Activated CD4-positive, CD25-positive, alpha-beta regulatory T cell treated with anti-CD3 and anti-CD28 coated beads, Interleukin-2, amount 50 U/mL, for 24 hours (primary cell): ENCODE measurements at regions not wholly inside any gene's neighbourhood (a gene's known extent, or its start where the extent isn't known, plus 50 kb on each side); places are given as distances from the start of the nearest gene placed in this dataset.
"Not testable (repeated sequence)": the region's sequence is repeated elsewhere in the genome, so short reads cannot be mapped to it uniquely, and the experiment has no call there.

ENCODE experiments used
- ATAC-seq, 2 donors: fragments of 150-1000 bp; cut with Tn5 transposase; one replicate each; pipeline ENCODE4 v1.10.0; 2021; ENCODE audit warnings: mild to moderate bottlenecking in 1 of 2, moderate library complexity in 1 of 2

DNA sequence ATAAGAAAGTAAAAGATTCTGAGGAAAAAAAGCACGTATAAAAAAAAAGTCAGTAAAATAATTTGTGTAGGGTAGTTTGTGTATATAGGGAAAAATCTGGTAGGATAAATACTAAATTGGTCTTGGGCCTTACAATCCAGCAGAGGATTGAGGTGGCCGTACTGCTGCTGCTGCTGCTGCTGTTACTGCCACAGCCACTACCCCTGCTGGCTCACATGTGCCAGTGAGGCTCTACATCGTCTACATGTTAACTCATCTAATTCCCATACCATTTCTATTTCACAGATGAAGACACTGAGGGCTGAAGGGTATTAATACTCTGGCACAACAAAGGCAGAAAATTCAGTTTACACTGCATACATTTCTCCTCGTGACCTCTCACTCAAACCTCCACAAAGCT lies 928.5 kb downstream of the TLE4 start:
- no peak for ATAC-seq

DNA sequence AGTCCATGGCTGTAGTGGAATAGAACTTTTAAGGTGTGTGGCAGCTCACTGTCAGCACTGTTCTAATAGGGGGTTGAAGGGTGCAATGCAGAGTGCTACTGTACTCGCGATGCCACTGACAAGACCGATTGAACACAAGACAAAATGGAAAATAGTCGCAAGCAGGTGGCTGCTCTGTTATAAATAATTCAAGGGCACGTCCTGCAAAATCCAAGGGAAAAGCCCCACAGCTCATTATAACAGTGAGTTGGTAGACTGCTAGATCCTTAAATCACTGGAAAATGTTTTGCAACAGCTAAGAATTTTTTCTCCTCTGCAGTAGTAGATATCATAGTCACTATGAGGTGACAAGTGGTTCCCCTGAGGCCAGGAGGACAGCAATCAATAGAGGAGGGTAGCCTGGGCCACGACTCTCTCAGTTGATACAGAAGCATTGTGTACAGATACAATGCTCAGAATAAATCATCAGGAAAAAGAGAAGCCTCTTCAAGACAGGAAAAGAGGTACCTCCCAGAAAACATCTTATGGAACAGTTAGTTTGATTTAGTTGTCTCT lies 926.3 kb downstream of the TLE4 start:
- ATAC-seq, result no peak

DNA sequence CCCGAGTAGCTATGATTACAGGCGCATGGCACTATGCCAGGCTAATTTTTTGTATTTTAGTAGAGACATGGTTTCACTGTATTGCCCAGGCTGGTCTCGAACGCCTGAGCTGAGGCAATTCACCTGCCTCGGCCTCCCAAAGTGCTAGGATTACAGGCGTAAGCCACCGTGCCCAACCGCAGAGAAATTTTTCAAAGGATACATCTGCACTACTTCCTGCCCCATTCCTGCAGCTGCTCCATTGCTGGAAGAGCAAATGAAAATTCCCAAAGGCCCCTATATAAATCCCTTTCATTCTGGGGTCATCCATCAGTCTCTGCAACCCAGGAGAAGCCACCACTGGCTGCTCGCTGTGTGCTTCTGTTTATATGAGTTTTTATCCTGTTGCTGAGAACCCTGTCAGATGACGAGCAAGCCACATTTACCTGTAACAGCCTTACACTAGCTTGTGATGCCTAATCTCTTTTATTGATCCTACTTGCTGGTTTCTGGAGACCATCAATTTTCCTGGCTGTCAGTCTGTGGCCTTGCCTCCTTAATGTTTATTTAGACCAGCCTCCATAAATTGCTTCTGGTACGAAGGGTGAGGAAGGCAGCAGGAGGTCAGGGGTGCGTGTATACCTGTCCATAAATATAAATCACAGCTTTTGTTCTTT lies 925.3 kb downstream of the TLE4 start:
- no peak for ATAC-seq

DNA sequence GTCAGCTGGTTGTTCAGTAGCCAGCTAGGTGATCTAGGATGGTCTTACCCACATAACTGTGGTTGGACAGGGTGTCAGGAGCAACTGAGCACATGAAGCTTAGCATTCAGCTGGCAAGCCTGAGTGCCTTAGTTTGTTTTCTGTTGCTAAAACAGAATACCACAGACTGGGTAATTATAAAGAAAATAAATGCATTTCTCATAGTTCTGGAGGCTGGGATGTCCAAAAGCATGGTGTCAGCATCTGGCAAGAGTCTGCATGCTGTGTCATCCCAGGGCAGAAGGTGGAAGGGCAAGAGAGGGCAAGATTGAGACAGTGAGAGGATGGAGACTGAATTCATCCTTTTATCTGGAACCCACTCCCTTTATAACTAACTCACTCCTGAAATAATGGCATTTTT lies 921.5 kb downstream of the TLE4 start:
- ATAC-seq, result no peak

DNA sequence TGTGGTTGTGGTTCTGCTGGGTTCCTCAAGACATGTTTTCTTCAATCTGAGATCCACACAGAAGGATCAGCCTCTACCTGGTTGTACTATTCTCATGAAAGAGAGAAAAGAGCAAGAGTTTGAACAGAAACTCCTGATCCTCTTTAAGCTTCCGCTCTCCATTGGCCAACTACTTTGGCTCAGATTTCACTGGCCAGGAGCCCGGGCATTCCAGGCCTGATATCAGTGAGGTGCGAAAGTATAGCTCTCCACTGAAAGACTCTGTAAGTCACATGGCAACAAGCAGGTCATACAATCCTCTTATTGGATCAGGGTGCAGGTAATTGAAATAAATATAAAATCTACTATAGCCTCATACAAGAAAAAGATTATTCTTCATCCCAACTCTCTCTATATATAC lies 920.5 kb downstream of the TLE4 start:
- ATAC-seq, result no peak

DNA sequence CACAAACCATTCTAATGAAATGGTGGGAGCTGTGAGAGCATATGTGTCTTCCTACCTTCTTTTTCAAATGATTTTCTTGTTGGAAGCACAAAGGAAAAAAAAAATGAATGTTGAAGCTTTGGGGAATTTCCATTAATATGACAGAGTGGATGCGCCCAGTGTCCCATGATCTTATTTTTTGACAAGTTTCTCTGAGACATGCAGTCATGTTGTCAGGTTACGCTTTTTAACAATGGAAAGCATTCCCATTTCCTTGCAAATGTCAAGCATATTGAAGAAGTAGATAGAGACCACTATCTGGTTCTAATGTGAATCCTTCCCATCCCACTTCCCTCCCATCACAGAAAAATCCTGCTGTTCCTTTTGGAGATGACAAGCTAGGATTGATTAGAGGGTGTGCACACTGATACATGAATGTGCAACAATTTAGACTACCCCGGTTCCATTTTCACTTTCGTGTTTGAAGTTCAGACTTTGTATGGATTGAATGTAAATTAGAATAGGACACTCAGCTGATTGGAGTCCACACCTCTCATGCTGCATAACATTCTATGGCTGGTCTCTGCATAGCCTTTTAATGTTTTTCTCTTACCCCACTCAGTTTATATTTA lies 919.4 kb downstream of the TLE4 start:
- ATAC-seq, result no peak

DNA sequence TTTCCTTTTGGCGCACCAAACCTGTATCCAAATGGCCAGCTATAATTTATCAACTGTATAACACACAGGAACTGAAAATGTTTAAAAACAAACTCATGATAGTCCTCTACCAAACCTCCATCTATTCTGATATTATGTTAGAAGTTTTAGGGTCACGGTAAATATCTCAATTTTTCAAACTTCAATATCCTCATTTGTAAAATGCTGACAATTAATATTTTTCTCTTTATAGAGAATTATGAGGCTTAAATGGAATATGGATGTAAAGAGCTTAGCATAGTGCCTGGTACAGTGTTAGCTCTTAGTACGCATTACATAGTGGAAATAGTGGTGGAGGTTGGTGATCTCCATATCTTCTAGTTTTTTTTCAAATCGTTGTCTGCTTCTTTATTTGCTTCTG lies 917.6 kb downstream of the TLE4 start:
- no peak for ATAC-seq

DNA sequence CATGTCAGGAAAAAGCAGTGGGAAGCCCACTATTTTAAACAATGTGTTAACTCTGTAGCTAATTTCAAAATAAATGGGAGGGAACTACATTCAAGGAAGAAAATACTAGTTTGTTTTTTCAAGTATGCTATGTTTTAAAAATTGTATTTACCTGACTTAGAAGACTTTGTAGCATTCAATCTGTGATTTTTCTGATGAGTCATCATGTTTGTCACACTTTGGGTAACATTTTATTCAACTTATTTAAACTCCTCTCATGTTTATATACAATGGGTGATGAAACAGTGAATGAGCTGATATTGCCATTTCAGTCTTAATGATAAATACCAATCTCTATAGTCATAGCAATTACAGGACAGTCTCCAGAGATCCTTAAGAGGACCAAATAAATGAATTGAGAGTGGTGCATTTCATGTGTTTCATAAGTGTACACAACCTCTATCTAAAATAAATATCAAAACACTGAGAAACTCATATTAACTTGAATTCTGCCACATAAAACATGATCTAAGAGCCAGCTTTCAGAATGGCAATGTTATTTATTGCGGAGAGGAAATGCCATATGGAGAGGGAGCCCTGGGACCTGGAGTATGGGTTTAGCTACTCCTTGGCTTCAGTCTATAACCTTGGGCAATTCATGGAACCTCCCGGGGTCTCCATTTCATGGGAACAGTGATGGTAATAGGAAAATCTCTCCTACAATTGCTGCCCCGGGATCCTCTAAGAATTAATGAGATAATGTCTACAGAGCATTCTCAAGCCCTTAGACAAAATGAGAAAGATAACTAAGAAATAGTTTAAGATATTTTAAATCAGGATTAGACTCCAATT lies 913.9 kb downstream of the TLE4 start:
- no peak for ATAC-seq

DNA sequence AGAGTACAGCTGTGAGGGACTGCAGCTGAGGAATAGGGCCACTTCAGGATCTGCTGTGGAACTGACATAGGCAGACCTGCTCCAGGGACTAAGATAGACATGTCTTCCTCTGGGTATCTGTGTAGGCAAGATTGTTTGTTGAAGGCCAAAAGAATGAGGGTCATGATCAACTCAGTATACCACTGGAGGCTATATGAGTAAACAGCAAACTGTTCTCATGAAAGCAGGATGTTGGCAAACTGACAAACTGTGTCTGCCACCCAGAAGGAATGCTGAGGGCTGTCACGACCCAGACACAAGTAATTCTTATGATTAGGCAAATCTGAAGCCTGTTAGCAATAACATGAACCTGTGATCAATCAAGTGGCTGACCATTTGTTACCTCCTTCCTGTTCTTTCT lies 910.5 kb downstream of the TLE4 start:
- not testable (repeated sequence) for ATAC-seq

DNA sequence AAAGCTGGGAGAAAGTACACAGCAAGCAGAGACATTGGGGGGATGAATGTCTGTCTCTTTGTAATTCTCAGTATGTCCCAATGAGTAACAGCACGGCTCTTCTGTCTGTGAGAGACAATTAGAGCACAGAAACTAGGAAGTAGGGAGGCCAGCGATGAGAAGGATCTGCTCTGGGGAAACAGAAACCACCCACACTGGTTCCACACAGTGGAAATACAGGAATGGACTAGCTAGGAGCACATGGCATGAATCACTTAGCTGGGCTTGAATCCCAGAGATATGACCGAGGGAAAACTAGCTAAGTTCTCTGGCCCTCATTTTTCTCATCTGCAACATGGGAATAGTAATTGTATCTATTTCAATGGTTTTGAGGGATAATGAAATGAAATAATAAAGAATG lies 895.9 kb downstream of the TLE4 start:
- no peak for ATAC-seq

DNA sequence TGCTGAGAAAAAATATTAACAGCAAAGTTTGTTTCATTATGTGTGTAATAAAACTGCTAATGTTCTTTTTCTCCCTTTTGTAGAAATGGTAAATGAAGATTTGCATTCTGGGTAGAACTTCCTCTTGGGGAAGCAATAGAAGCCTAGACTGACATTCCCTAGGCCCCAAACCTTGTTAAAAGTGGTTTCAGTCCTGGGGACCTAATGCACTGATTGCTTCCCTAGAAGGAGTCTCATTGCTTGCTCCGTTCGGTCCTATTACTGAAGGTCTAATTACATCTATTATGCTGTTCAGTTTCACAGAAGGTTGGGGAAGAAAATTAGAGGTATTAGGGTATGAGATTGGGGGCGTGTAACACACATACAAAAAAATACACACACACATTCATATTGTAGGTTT lies 893.8 kb downstream of the TLE4 start:
- ATAC-seq, result no peak

DNA sequence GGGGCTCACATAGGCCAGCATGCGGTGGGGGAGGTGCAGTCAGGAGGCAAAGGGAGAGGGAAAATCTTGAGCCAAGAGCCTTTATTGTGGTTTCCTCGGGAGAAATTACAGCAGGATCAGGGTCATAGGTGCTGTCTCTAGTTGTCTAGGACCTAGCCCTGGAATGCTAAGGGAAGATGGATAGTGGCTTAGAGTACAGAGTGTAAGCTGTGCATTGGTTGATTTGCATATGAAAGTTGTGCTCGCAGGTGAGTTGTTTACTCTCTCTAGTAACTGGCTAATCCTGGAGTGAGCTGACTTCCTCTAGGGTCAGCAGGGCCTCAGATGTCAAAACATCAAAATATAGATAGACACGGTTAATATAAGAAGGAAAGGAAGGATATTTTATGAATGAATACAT lies 877.7 kb downstream of the TLE4 start:
- ATAC-seq, result no peak

DNA sequence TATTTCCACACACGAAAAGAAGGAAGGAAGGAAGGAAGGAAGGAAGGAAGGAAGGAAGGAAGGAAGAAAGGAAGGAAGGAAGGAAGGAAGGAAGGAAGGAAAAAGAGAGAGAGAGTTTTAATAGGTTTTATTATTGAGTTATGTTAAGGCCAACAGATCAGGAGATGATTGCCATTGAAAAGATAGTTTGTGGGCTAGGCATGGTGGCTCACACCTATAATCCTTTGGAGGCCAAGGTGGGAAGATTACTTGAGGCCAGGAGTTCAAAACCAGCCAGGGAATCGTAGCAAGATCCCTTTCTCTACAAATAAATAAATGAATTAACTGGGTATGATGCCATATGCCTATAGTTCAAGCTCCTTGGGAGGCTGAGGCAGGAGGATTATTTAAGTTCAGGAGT lies 877.2 kb downstream of the TLE4 start:
- ATAC-seq, result no peak

DNA sequence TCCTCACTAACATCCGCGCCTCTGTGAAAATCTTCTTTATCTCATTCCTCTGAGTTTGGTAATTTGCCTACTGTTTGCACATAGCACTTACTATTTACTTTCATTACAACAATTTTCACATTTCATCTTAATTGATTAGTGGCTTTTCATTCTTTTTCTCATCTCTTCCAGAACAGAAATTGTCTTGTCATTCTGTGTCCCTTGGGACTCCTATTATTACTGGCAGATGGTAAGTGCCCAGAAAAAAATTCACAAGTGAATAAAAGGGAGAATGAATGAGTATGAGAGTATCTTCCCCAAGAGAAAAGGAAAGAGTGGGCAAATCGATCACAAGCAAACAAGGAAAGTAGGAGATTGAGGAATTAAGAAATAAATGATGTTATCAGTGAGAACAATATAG lies 876.1 kb downstream of the TLE4 start:
- ATAC-seq, result no peak

DNA sequence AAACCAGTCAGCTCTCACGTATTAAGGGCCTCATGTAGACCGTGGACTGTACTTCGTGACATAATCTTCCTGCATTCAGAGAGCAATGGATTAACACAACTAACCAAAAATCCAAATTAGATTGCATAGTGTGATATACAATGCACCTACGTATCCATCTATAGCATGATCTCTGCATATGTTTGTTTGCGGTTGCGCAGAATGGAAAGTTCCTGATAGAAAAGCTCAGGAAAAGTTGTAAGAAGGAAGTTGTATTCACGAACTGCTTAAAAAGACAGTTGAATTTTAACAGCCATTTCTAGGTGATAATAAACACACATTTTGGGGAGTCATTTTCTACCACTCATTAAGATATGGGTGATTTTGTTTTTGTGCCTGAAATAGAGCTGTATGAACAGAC lies 869.0 kb downstream of the TLE4 start:
- no peak for ATAC-seq

DNA sequence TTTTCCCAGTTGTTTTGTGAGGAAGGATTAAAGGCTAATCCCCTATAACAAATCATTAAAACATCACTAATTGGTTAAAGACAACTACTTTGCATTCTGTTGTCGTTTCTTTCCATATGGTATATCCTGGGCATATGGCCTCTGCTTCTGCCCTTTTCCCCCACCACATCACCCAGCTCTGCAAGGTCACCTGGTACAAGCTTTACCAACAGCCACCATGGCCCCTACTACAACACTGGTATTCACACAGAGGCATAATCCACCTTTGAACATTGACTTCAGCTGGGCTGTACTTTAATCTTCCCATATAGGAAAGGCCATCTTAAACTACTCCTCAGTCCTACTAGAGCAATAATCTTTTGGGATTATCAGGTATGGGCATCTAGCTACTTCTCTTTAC lies 866.1 kb downstream of the TLE4 start:
- no peak for ATAC-seq

DNA sequence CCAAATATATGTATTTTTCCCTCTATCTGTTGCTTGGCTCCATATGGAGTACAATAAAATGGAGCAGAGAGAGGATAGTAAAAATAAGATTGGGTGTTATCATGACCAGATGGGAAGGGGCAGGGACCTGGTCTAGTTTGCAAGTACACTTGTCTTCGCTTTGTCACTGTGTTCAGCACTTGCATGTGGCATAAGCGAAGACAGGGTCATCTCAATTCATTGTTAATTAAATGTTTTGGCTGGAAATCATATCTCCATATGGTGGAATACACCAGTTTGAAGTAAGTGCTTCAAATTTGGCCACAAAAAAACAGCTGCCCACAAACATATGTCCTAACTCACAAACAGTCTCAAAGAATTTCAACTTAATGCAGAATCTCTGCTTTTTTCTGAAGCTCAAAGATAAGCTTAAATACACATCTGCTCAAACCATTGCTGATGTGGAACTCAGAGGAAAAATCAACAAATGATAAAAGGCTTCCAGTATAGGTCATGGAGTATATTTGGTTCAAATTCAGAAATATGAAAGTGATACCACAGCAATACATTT lies 865.4 kb downstream of the TLE4 start:
- no peak for ATAC-seq

DNA sequence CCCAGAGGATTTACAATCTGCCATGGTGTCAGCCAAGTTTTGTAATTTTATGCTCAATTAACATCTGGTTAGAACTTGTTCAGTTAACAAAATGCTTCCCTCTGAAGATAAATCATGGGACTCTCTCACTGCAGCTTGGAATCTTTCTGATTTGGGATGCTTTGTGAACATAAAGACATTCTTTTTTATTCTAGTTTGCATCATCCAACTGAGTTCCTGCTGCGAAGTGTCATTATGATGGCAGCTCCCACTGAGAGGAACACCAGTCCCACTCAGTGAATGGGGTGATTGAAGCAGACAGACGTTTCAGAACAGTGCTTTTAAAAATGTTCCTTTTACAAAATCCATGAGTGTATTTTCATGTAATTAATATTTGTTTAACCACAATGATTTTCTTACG lies 863.8 kb downstream of the TLE4 start:
- no peak for ATAC-seq

DNA sequence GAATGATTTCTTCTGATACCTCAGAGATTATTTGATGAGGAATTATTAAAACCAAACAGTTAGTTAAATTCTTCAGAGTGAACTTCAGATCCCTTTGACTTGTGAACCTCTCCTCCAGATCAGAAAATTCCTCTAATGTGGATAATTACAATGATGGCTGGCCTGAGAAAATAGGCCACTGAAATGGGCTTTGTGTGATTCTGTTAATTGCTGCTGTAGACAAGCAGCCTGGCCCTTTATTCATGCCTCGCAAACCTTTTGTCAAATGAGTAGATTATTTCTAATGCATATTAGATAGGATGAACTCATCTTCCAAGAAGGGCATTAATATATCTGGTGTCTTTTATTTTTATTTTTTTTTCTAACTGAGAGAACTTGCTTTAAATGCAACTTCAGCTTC lies 855.2 kb downstream of the TLE4 start:
- no peak for ATAC-seq

DNA sequence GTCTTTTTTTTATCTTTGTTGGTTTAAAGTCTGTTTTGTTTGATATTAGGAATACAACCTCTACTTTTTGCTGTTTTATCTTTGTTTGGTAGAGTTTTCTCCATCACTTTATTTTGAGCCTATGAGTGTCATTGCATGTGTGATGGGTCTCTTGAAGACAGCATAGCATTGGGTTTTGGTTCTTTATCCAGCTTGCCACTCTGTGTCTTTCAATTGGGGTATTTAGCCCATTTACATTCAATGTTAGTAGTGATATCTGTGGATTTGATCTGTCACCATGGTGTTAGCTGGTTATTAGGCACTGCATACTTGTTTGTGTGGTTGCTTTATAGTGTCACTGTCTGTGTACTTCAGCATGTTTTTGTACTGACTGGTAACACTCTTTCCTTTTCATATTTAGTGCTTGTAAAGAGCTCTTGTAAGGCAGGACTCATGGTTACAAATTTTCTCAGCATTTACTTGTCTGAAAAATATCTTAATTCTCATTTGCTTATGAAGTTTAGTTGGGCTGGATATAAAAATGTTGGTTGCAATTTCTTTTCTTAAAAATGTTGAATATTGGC lies 845.5 kb downstream of the TLE4 start:
- no peak for ATAC-seq

DNA sequence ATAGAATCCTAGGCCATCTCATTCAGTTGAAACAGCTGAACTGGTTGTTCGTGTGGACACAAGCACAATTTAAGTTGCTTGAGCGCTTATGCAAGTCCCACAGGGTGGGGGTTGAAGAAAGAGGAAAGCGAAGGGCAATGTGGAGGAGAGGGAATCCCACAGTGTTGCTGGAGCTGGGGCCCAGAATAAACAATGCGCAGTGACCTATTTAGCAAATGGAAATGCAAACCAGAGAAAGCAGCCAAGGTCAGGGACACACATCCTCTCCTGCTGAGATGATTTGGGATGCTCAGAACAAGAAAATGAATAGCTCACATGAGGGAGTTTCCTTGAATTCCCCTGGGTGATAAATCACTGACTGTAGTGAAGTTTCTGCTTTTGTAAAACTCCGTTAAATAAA lies 838.3 kb downstream of the TLE4 start:
- ATAC-seq, result no peak

DNA sequence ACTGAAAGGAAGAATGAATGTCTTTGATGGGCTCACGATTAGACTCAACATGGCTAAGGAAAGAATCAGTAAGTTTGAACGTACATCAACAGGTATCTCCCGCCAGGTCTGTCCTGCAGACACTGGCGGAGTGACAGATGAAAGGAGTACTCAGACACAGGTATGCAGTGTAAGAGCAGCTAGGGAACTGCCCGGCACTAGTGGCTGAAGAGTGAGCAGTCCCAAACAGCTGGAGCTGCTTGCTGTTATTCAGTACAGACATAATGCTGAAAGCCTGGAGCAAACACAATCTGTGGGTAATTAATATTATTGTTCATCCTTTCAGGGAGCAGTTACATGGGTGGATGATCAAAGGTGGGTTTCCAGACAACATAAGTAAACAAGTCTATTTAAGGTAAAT lies 835.5 kb downstream of the TLE4 start:
- no peak for ATAC-seq

DNA sequence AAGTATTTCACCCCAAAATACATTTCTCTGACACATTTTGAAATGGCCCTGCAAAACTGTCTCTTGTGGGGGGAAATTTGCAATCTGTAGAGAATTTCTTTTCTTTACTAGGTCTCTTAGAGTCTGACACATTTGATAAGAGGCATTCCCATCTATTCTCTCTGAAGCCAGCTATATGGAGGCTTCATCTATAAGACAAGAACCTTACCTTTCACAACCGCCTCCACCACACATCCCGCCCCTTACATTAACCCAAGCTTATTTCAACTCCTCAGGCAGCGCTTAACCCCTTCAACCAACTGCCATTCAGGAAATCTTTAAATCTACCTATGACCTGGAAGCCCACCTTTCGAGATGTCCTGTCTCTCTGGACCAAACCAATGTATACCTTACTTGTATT lies 829.5 kb downstream of the TLE4 start:
- ATAC-seq, result no peak
